Mesendoderm (in vitro differentiated cells): ENCODE measurements at regions not wholly inside any gene's neighbourhood (a gene's known extent, or its start where the extent isn't known, plus 50 kb on each side); places are given as distances from the start of the nearest gene placed in this dataset.
"Not testable (repeated sequence)": the region's sequence is repeated elsewhere in the genome, so short reads cannot be mapped to it uniquely, and the experiment has no call there.

Experiments used
- DNase-seq: peaks from one replicate; pipeline ENCODE4 v3.0.0; 2013
- H2AK5ac ChIP-seq: 2 replicates; pipeline ENCODE4 v1.6.1; 2013; ENCODE audit warnings: low read length, inconsistent platforms
- H2BK120ac ChIP-seq: 2 replicates; pipeline ENCODE4 v1.6.1; 2013; ENCODE audit warnings: low read depth, mild to moderate bottlenecking, low read length, moderate library complexity, mixed read lengths
- H2BK15ac ChIP-seq: replicated peaks from 2 replicates; pipeline ENCODE4 v1.6.1; 2013; ENCODE audit warnings: low read depth, mild to moderate bottlenecking, moderate library complexity
- H2BK5ac ChIP-seq: 2 replicates; pipeline ENCODE4 v1.6.1; 2013; ENCODE audit warnings: low read length, inconsistent platforms
- H3K18ac ChIP-seq: 2 replicates; pipeline ENCODE4 v1.6.1; 2013; ENCODE audit warnings: mild to moderate bottlenecking, low read length, mixed read lengths
- H3K23ac ChIP-seq: one replicate; pipeline ENCODE4 v1.6.1; 2013; ENCODE audit warnings: low read length
- H3K27ac ChIP-seq: 2 replicates; pipeline ENCODE4 v1.5.1; 2013; ENCODE audit warnings: low read depth, mild to moderate bottlenecking, inconsistent platforms, low read length, moderate library complexity
- H3K27me3 ChIP-seq: 2 replicates; pipeline ENCODE4 v1.6.1; 2013; ENCODE audit warnings: low read length, control low read depth, mild to moderate bottlenecking, inconsistent platforms; ENCODE audit not compliant: insufficient read depth, poor library complexity
- H3K36me3 ChIP-seq: 2 replicates; pipeline ENCODE4 v1.6.1; 2013; ENCODE audit warnings: low read length, inconsistent platforms; ENCODE audit not compliant: control insufficient read depth, insufficient read depth
- H3K4ac ChIP-seq: one replicate; pipeline ENCODE4 v1.6.1; 2013; ENCODE audit warnings: low read depth, mild to moderate bottlenecking, low read length, moderate library complexity
- H3K4me1 ChIP-seq: 2 replicates; pipeline ENCODE4 v1.6.1; 2013; ENCODE audit warnings: low read depth, low read length, inconsistent platforms; ENCODE audit not compliant: control insufficient read depth
- H3K4me2 ChIP-seq: 2 replicates; pipeline ENCODE4 v1.6.1; 2013; ENCODE audit warnings: low read length
- H3K4me3 ChIP-seq: 2 replicates; pipeline ENCODE4 v1.5.1; 2013; ENCODE audit warnings: mild to moderate bottlenecking, low read length
- H3K56ac ChIP-seq: one replicate; pipeline ENCODE4 v1.6.1; 2013; ENCODE audit warnings: low read length
- H3K79me1 ChIP-seq: 2 replicates; pipeline ENCODE4 v1.6.1; 2013; ENCODE audit warnings: low read length, inconsistent platforms
- H3K79me2 ChIP-seq: 2 replicates; pipeline ENCODE4 v1.6.1; 2013; ENCODE audit warnings: mild to moderate bottlenecking, low read length; ENCODE audit not compliant: control insufficient read depth, insufficient read depth
- H3K9ac ChIP-seq: 2 replicates; pipeline ENCODE4 v1.6.1; 2013; ENCODE audit warnings: low read length, inconsistent platforms
- H4K5ac ChIP-seq: one replicate; pipeline ENCODE4 v1.6.1; 2013; ENCODE audit warnings: low read length
- H4K8ac ChIP-seq: one replicate; pipeline ENCODE4 v1.6.1; 2013; ENCODE audit warnings: low read depth, mild to moderate bottlenecking, control low read depth, low read length, moderate library complexity
- WGBS: extraction: QIAGEN DNeasy Blood & Tissue Kit; methylation state at CpG from one replicate; pipeline ENCODE4 v1.1.7; 2013; ENCODE audit warnings: low lambda C conversion rate, missing lambda C conversion rate; ENCODE audit not compliant: insufficient coverage; ENCODE audit errors: extremely low coverage; 5-methylcytosine and 5-hydroxymethylcytosine counted together

- peaks cover 17% of the 10 kb centered on the region for H3K4me1 ChIP-seq
- not testable (repeated sequence) for H4K8ac ChIP-seq, H3K79me2 ChIP-seq, H3K79me1 ChIP-seq, H3K18ac ChIP-seq, H3K4me3 ChIP-seq, H3K4ac ChIP-seq, H2BK15ac ChIP-seq, H3K27me3 ChIP-seq, H3K56ac ChIP-seq, H4K5ac ChIP-seq, H3K23ac ChIP-seq, DNase-seq, H2BK120ac ChIP-seq, H3K9ac ChIP-seq, H2BK5ac ChIP-seq, H3K27ac ChIP-seq, H3K36me3 ChIP-seq, H3K4me2 ChIP-seq, H2AK5ac ChIP-seq
- WGBS = no CpG with 5 or more reads among the region's 1 CpG
Observed at GRCh38 chr14:24696280-24696920, 62.4 kb upstream of the GZMB start.

GRCh38 chr14:24695265-24696241, 61.6 kb upstream of the GZMB start:
- Histone ChIP-seq H4K5ac (no peak overlapping the region), H3K4me3 (no peak overlapping the region), H2AK5ac (no peak overlapping the region), H3K23ac (no peak overlapping the region), H4K8ac (no peak overlapping the region), H2BK5ac (no peak overlapping the region), H3K4me2 (no peak overlapping the region), H2BK15ac (no peak overlapping the region), H3K9ac (no peak overlapping the region), H3K36me3 (no peaks in the 10 kb centered on the region), H3K79me2 (no peaks in the 10 kb centered on the region), H3K27ac (no peak overlapping the region), H3K18ac (no peak overlapping the region), H3K4me1 (peaks cover 17% of the 10 kb centered on the region), H2BK120ac (no peak overlapping the region), H3K4ac (no peak overlapping the region), H3K56ac (no peak overlapping the region), H3K79me1 (no peaks in the 10 kb centered on the region), H3K27me3 (no peaks in the 10 kb centered on the region)
- no CpG with 5 or more reads among the region's 8 CpGs for WGBS
- no peak for DNase-seq

DNA sequence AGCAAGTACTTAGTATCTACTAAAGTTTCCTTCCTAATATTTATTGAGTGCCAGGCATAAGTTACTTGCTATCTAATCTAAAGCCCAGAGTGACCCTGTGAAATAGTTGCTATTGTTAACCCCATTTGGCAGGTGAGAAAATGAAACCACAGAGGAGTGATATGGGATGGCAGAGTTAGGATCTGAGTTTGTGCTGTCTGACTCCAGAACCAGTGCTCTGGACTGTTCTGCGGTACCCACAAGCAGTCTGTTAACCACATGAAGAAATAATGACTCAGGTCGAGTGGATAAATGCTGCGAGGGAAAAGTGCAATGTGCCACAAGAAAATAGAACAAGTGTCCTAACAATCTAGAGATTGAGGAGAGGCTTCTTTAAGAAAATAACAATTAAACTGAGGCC, 60.7 kb upstream of the GZMB start:
- Histone ChIP-seq H3K9ac (no peak overlapping the region), H2BK120ac (no peak overlapping the region), H3K79me1 (no peaks in the 10 kb centered on the region), H3K27ac (no peak overlapping the region), H3K36me3 (no peaks in the 10 kb centered on the region), H3K4me3 (no peak overlapping the region), H4K5ac (no peak overlapping the region), H3K79me2 (no peaks in the 10 kb centered on the region), H2BK5ac (no peak overlapping the region), H3K4me2 (no peak overlapping the region), H3K18ac (no peak overlapping the region), H3K27me3 (no peaks in the 10 kb centered on the region), H3K4me1 (peaks cover 17% of the 10 kb centered on the region), H2BK15ac (no peak overlapping the region), H3K4ac (no peak overlapping the region), H3K56ac (no peak overlapping the region), H2AK5ac (no peak overlapping the region), H4K8ac (no peak overlapping the region), H3K23ac (no peak overlapping the region)
- peak; percentile 68 for DNase-seq
- no CpG with 5 or more reads among the region's 3 CpGs for WGBS

- no CpG with 5 or more reads among the region's 2 CpGs for WGBS
- no peak overlapping the region for H3K4me2 ChIP-seq
- no peak overlapping the region for H3K9ac ChIP-seq
- H3K23ac ChIP-seq = no peak overlapping the region
- H2AK5ac ChIP-seq = no peak overlapping the region
- H3K4me3 ChIP-seq = no peak overlapping the region
- no peaks in the 10 kb centered on the region for H3K27me3 ChIP-seq
- no peak overlapping the region for H2BK120ac ChIP-seq
- H4K8ac ChIP-seq = no peak overlapping the region
- H3K36me3 ChIP-seq = no peaks in the 10 kb centered on the region
- H3K56ac ChIP-seq = no peak overlapping the region
- no peaks in the 10 kb centered on the region for H3K79me1 ChIP-seq
- H3K79me2 ChIP-seq = no peaks in the 10 kb centered on the region
- no peak overlapping the region for H2BK15ac ChIP-seq
- no peak overlapping the region for H3K18ac ChIP-seq
- H2BK5ac ChIP-seq = peak overlapping the region; percentile 9
- no peak overlapping the region for H3K27ac ChIP-seq
- no peak overlapping the region for H3K4ac ChIP-seq
- H4K5ac ChIP-seq = no peak overlapping the region
- H3K4me1 ChIP-seq = peaks cover 17% of the 10 kb centered on the region
- DNase-seq = no peak
Observed at GRCh38 chr14:24693983-24694382, 60.0 kb upstream of the GZMB start.

DNA sequence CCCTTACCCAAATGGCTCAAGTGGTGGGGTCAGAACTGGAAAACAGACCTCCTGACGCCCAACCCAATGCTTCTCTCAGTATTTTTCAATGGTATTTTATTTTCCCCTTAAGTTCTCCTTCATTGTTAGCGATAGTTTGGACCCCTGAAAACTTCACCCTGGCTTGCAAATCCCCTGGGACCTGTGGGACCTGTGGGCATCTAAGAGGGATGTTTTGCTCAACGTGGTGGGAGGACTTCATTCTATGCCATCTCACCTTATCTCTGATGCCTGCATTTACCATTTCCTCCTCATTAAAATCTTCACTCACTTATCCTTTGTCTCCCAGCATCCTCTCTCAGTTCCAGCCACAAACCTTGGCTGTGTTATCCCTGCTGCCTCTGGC, 59.4 kb upstream of the GZMB start:
- no peak overlapping the region for H3K27ac ChIP-seq
- H3K4me1 ChIP-seq = peaks cover 17% of the 10 kb centered on the region
- H4K5ac ChIP-seq = no peak overlapping the region
- no peak overlapping the region for H2BK15ac ChIP-seq
- H3K23ac ChIP-seq = no peak overlapping the region
- H4K8ac ChIP-seq = peak overlapping the region; percentile 42
- WGBS = no CpG with 5 or more reads among the region's 3 CpGs
- no peak overlapping the region for H3K4ac ChIP-seq
- H2AK5ac ChIP-seq = no peak overlapping the region
- no peak overlapping the region for H3K9ac ChIP-seq
- no peak overlapping the region for H2BK5ac ChIP-seq
- H3K79me2 ChIP-seq = no peaks in the 10 kb centered on the region
- no peak overlapping the region for H3K4me3 ChIP-seq
- no peak overlapping the region for H3K4me2 ChIP-seq
- DNase-seq = peak; percentile 33
- H3K27me3 ChIP-seq = no peaks in the 10 kb centered on the region
- no peak overlapping the region for H2BK120ac ChIP-seq
- H3K79me1 ChIP-seq = no peaks in the 10 kb centered on the region
- H3K18ac ChIP-seq = no peak overlapping the region
- H3K36me3 ChIP-seq = no peaks in the 10 kb centered on the region
- no peak overlapping the region for H3K56ac ChIP-seq
